ENCODE measurements at regions not wholly inside any gene's neighbourhood (a gene's known extent, or its start where the extent isn't known, plus 50 kb on each side); places are given as distances from the start of the nearest gene placed in this dataset.

DNA sequence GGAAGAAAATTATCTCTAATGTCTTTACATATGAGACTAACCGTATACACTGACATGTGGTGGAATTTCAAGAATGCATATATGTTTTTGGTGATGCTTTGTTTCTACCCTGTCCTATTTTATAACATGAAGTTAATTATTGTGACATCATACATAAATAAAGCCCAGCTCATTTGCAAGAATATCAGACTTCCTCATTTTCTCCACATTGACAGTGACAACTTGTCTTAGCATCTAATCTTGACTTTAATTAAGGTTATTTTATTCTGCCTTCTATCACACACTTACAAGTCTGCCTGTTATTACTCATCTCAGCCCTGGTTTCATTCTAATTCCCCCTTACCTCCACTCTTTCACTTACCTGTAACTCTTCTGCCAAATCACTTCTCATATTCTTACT lies 140.6 kb upstream of the STARD13 start:
- H3K36me3 ChIP-seq: no peaks in the 10 kb centered on the region

GRCh38 chr13:33433316-33433715 lies 147.8 kb upstream of the STARD13 start:
- Histone ChIP-seq H3K27me3 (no peaks in the 10 kb centered on the region), H3K4me1 (ENCODE audit: control insufficient read depth in 1 of 2, insufficient read depth in 1 of 2, low read depth in 1 of 2, low read length in 1 of 2) (no peaks in the 10 kb centered on the region), H3K36me3 (no peaks in the 10 kb centered on the region), H3K4me3 (ENCODE audit: low read depth in 1 of 2, low read length in 1 of 2) (no peak overlapping the region), H3K27ac (no peak overlapping the region), H3K9me3 (no peaks in the 10 kb centered on the region)
- TF ChIP-seq, protein P1, sequence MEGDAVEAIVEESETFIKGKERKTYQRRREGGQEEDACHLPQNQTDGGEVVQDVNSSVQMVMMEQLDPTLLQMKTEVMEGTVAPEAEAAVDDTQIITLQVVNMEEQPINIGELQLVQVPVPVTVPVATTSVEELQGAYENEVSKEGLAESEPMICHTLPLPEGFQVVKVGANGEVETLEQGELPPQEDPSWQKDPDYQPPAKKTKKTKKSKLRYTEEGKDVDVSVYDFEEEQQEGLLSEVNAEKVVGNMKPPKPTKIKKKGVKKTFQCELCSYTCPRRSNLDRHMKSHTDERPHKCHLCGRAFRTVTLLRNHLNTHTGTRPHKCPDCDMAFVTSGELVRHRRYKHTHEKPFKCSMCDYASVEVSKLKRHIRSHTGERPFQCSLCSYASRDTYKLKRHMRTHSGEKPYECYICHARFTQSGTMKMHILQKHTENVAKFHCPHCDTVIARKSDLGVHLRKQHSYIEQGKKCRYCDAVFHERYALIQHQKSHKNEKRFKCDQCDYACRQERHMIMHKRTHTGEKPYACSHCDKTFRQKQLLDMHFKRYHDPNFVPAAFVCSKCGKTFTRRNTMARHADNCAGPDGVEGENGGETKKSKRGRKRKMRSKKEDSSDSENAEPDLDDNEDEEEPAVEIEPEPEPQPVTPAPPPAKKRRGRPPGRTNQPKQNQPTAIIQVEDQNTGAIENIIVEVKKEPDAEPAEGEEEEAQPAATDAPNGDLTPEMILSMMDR (IDR thresholded peaks at IDR 0.05): no peak

More for the DNA sequence above, 140.6 kb upstream of the STARD13 start:
- H3K9me3 ChIP-seq: no peaks in the 10 kb centered on the region
- H3K27me3 ChIP-seq: no peaks in the 10 kb centered on the region
- no peak overlapping the region for H3K27ac ChIP-seq
- TF ChIP-seq, protein P1 (IDR thresholded peaks at IDR 0.05): no peak
- H3K4me3 ChIP-seq (ENCODE audit: low read depth in 1 of 2, low read length in 1 of 2): no peak overlapping the region
- no peaks in the 10 kb centered on the region for H3K4me1 ChIP-seq (ENCODE audit: control insufficient read depth in 1 of 2, insufficient read depth in 1 of 2, low read depth in 1 of 2, low read length in 1 of 2)

GRCh38 chr13:33434676-33435075 lies 149.1 kb upstream of the STARD13 start:
- TF ChIP-seq, protein P1 (IDR thresholded peaks at IDR 0.05): no peak
- Histone ChIP-seq H3K27ac (no peak overlapping the region), H3K9me3 (no peaks in the 10 kb centered on the region), H3K36me3 (no peaks in the 10 kb centered on the region), H3K4me1 (ENCODE audit: control insufficient read depth in 1 of 2, insufficient read depth in 1 of 2, low read depth in 1 of 2, low read length in 1 of 2) (no peaks in the 10 kb centered on the region), H3K27me3 (no peaks in the 10 kb centered on the region), H3K4me3 (ENCODE audit: low read depth in 1 of 2, low read length in 1 of 2) (no peak overlapping the region)

DNA sequence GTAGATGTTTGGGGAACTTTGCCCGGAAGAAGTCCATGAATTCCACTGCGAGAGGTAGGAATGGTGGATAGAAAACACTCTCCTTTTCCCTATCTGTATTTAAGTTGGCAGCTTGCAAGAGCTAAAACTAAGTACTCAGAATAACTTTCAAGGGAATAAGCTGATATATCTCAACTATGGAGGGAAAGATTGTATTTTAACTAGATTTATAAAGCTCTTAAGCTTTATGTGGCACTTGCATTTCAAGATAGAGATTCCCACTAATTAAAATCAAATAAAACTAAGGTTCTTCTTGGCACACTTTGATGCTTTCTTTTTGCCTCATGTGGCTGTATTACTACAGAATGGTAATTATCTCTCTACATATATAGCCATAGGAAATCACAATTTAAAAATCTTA lies 149.7 kb upstream of the STARD13 start:
- H3K27me3 ChIP-seq: no peaks in the 10 kb centered on the region
- no peak overlapping the region for H3K27ac ChIP-seq
- H3K36me3 ChIP-seq: no peaks in the 10 kb centered on the region
- H3K9me3 ChIP-seq: no peaks in the 10 kb centered on the region
- no peaks in the 10 kb centered on the region for H3K4me1 ChIP-seq (ENCODE audit: control insufficient read depth in 1 of 2, insufficient read depth in 1 of 2, low read depth in 1 of 2, low read length in 1 of 2)
- TF ChIP-seq, protein P1 (IDR thresholded peaks at IDR 0.05): no peak
- H3K4me3 ChIP-seq (ENCODE audit: low read depth in 1 of 2, low read length in 1 of 2): no peak overlapping the region

DNA sequence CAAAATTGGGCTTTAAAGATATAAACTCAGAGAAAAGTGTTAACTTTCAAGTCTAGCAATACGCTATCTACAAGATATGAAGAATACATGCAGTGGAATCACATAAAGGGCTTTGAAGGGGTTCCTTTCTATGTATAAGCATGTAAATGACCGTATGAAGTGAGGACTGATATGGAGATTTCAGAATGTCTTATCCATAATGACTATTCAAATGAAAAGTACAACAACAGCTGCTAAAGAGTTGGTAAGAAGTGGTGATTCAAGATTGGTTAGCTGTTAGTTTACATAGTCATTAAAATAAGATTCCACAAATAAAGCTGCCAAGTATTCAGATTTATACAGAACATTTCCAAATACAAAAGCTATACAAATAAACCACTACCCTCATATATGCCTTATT lies 153.4 kb upstream of the STARD13 start:
- no peak overlapping the region for H3K27ac ChIP-seq
- H3K27me3 ChIP-seq: no peaks in the 10 kb centered on the region
- no peaks in the 10 kb centered on the region for H3K9me3 ChIP-seq
- no peak overlapping the region for H3K4me3 ChIP-seq (ENCODE audit: low read depth in 1 of 2, low read length in 1 of 2)
- no peaks in the 10 kb centered on the region for H3K4me1 ChIP-seq (ENCODE audit: control insufficient read depth in 1 of 2, insufficient read depth in 1 of 2, low read depth in 1 of 2, low read length in 1 of 2)
- TF ChIP-seq, protein P1 (IDR thresholded peaks at IDR 0.05): no peak
- H3K36me3 ChIP-seq: no peaks in the 10 kb centered on the region

DNA sequence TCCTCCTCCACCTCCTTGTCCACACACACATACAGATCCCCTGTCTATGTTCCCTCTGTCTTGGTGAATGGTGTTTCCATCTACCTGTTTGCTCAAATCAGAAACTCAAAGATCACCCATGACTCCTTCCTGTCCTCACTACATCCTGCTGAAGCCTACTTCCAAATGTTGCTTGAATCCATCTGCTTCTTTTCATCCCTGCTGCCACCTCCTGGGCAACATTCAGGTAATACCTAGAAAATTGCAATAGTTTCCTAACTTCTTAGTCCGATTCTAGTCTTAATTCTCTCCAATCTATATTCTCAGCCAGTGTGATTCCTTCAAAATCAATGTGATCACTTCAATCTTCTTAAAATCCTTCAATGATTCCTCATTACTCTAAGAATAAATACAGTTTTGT lies 155.5 kb upstream of the STARD13 start:
- Histone ChIP-seq H3K36me3 (no peaks in the 10 kb centered on the region), H3K9me3 (no peaks in the 10 kb centered on the region), H3K27me3 (no peaks in the 10 kb centered on the region), H3K4me1 (ENCODE audit: control insufficient read depth in 1 of 2, insufficient read depth in 1 of 2, low read depth in 1 of 2, low read length in 1 of 2) (no peaks in the 10 kb centered on the region), H3K4me3 (ENCODE audit: low read depth in 1 of 2, low read length in 1 of 2) (no peak overlapping the region), H3K27ac (no peak overlapping the region)
- TF ChIP-seq, protein P1 (IDR thresholded peaks at IDR 0.05): no peak

All from neutrophil (primary cell).